Upper lobe of right lung (tissue), 1 donor: ENCODE measurements at regions not wholly inside any gene's neighbourhood (a gene's known extent, or its start where the extent isn't known, plus 50 kb on each side); places are given as distances from the start of the nearest gene placed in this dataset.

Experiments used
- ATAC-seq: fragments of 200-7000 bp; cut with Tn5 transposase; one replicate; pipeline ENCODE4 v1.9.1; 2020; ENCODE audit warnings: mild to moderate bottlenecking, moderate library complexity
- DNase-seq: peaks from one replicate; pipeline ENCODE4 v3.0.0-alpha.2; 2020
- H3K27ac ChIP-seq: fragments of 200-600 bp; one replicate; pipeline ENCODE4 v1.8.0; 2022
- H3K27me3 ChIP-seq: fragments of 200-600 bp; one replicate; pipeline ENCODE4 v1.8.0; 2022; ENCODE audit warnings: mild to moderate bottlenecking
- H3K36me3 ChIP-seq: fragments of 200-600 bp; one replicate; pipeline ENCODE4 v1.8.0; 2022
- H3K4me1 ChIP-seq: fragments of 200-600 bp; one replicate; pipeline ENCODE4 v1.8.0; 2022
- H3K4me3 ChIP-seq: fragments of 200-600 bp; one replicate; pipeline ENCODE4 v1.8.0; 2022; ENCODE audit warnings: mild to moderate bottlenecking
- H3K9me3 ChIP-seq: fragments of 200-600 bp; one replicate; pipeline ENCODE4 v1.8.0; 2022
- CTCF ChIP-seq: fragments of 200-600 bp; IDR thresholded peaks from one replicate; pipeline ENCODE4 v1.8.0; 2022; ENCODE audit warnings: antibody characterized with exemption
- intact Hi-C: fragments of 100-400 bp; cut with DNase I; formaldehyde crosslinking; loops from one replicate; pipeline ENCODE4 v1.11.0; 2022
- donor health status: DM: no; HTN: yes; CAD: no; lungs with severe emphysema.

DNA sequence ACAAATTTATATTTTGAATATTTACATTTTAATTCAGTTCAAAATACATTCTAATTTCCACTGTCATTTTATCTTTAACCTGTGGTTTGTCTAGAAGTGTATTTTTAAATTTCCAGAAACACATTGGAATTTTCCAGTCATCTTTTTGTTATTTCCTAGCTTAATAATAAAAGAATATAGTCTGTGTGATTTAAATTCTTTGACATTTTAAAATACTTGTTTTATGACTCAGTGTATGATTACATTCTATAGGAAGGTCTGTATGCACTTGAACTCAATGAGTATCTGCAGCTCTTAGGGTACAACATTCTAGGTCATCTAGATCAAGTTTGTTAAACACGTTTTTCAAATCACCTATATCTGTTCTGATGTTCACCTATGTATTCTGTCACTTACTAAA, 88.3 kb upstream of the MBOAT2 start:
- ATAC-seq (no peak), DNase-seq (no peak)
- H3K36me3 ChIP-seq, result no peaks in the 10 kb centered on the region
- no peak for TF ChIP-seq CTCF
- H3K9me3 ChIP-seq, result no peaks in the 10 kb centered on the region
- intact Hi-C loops, result no loop called here
- no peak overlapping the region for H3K4me3 ChIP-seq
- peaks cover 9% of the 10 kb centered on the region for H3K4me1 ChIP-seq
- H3K27ac ChIP-seq, result no peak overlapping the region
- no peaks in the 10 kb centered on the region for H3K27me3 ChIP-seq

- Histone ChIP-seq H3K27ac (no peak overlapping the region), H3K4me1 (peaks cover 4% of the 10 kb centered on the region), H3K36me3 (no peaks in the 10 kb centered on the region), H3K4me3 (no peak overlapping the region), H3K9me3 (no peaks in the 10 kb centered on the region), H3K27me3 (no peaks in the 10 kb centered on the region)
- TF ChIP-seq CTCF, result no peak
- intact Hi-C loops, result no loop called here
- ATAC-seq (no peak), DNase-seq (no peak)
Measured at GRCh38 chr2:9089831-9090230, 86.3 kb upstream of the MBOAT2 start.

GRCh38 chr2:9087121-9087681, 83.7 kb upstream of the MBOAT2 start:
- no peak overlapping the region for H3K4me3 ChIP-seq
- no peaks in the 10 kb centered on the region for H3K9me3 ChIP-seq
- H3K27me3 ChIP-seq, result no peaks in the 10 kb centered on the region
- no peak for ATAC-seq
- H3K27ac ChIP-seq, result no peak overlapping the region
- peaks cover 4% of the 10 kb centered on the region for H3K4me1 ChIP-seq
- intact Hi-C loops, result no loop called here
- TF ChIP-seq CTCF, result no peak
- no peak for DNase-seq
- no peaks in the 10 kb centered on the region for H3K36me3 ChIP-seq

- no peak overlapping the region for H3K27ac ChIP-seq
- intact Hi-C loops, result no loop called here
- ATAC-seq, result no peak
- no peak overlapping the region for H3K4me3 ChIP-seq
- no peaks in the 10 kb centered on the region for H3K9me3 ChIP-seq
- DNase-seq, result no peak
- no peaks in the 10 kb centered on the region for H3K27me3 ChIP-seq
- H3K4me1 ChIP-seq, result peaks cover 4% of the 10 kb centered on the region
- H3K36me3 ChIP-seq, result no peaks in the 10 kb centered on the region
- TF ChIP-seq CTCF, result no peak
Measured at GRCh38 chr2:9086465-9086864, 83.0 kb upstream of the MBOAT2 start.

DNA sequence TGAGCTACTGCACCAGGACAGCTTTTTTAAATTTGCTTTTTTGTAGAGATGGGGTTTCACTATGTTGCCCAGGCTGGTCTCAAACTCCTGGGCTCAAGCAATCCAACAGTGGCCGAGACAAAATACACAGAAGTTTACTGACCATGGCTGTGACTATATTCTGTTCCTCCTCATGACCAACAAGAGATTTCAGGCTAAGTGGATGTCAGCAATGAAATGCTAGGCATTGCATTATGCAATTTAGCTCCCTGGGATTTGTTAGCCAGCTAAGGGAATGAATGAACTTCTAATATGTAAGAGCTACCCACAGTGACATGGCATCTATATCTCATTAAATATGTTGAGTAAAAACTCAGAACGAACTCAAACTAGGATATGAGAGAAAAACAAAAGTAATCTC, 81.9 kb upstream of the MBOAT2 start:
- Histone ChIP-seq H3K27ac (no peak overlapping the region), H3K4me3 (no peak overlapping the region), H3K4me1 (peaks cover 4% of the 10 kb centered on the region), H3K9me3 (no peaks in the 10 kb centered on the region), H3K27me3 (no peaks in the 10 kb centered on the region), H3K36me3 (no peaks in the 10 kb centered on the region)
- intact Hi-C loops, result no loop called here
- DNase-seq (no peak), ATAC-seq (no peak)
- TF ChIP-seq CTCF, result no peak

DNA sequence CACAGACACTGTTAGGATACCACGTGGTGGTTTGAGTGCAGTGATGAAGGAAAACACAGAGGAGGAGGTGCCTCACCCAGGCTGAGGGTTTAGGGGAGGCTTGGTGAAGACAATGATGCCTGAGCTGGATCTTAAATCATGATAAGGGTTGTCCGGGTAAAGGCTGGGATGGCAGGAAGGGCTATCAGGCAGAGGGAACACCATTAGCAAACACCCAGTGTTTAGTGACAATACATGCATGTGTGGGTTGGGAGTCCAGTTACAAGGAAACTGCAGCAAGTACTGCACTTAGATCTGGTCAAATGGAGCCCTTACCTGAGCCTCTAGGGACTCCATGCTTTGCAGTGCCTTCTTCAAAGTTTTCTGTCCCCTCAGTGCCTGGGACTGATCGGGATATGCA, 79.8 kb upstream of the MBOAT2 start:
- Histone ChIP-seq H3K36me3 (no peaks in the 10 kb centered on the region), H3K4me1 (peaks cover 4% of the 10 kb centered on the region), H3K27me3 (no peaks in the 10 kb centered on the region), H3K27ac (no peak overlapping the region), H3K9me3 (no peaks in the 10 kb centered on the region), H3K4me3 (no peak overlapping the region)
- TF ChIP-seq CTCF, result no peak
- DNase-seq (no peak), ATAC-seq (no peak)
- intact Hi-C loops, result no loop called here
